RWPE2 (cell line): ENCODE measurements at regions not wholly inside any gene's neighbourhood (a gene's known extent, or its start where the extent isn't known, plus 50 kb on each side); places are given as distances from the start of the nearest gene placed in this dataset.
"Not testable (repeated sequence)": the region's sequence is repeated elsewhere in the genome, so short reads cannot be mapped to it uniquely, and the experiment has no call there.

Experiments used
- ATAC-seq: fragments of 200-7000 bp; cut with Tn5 transposase; 3 replicates; pipeline ENCODE4 v1.9.1; 2021; ENCODE audit warnings: low read depth
- DNase-seq: peaks from one replicate; pipeline ENCODE4 v3.0.0-alpha.2; 2020; ENCODE audit warnings: low spot score
- H3K27ac ChIP-seq: fragments of 450-650 bp; 2 replicates; pipeline ENCODE4 v1.5.1; 2017; ENCODE audit warnings: mild to moderate bottlenecking; ENCODE audit not compliant: poor library complexity, severe bottlenecking
- H3K27me3 ChIP-seq: fragments of 250-450 bp; sonication (Bioruptor Pico); 2 replicates; pipeline ENCODE4 v1.5.1; 2021; ENCODE audit warnings: mild to moderate bottlenecking, moderate library complexity; ENCODE audit not compliant: insufficient read depth, poor library complexity, severe bottlenecking
- H3K36me3 ChIP-seq: fragments of 250-450 bp; sonication (Bioruptor Pico); 2 replicates; pipeline ENCODE4 v1.5.1; 2020; ENCODE audit warnings: low read depth, mild to moderate bottlenecking, moderate library complexity
- H3K4me1 ChIP-seq: fragments of 250-450 bp; sonication (Bioruptor Pico); 2 replicates; pipeline ENCODE4 v1.5.1; 2021; ENCODE audit warnings: mild to moderate bottlenecking, moderate library complexity; ENCODE audit not compliant: insufficient read depth, poor library complexity, severe bottlenecking
- H3K4me3 ChIP-seq: fragments of 250-450 bp; sonication (Bioruptor Pico); 2 replicates; pipeline ENCODE4 v1.5.1; 2021; ENCODE audit warnings: mild to moderate bottlenecking, moderate library complexity; ENCODE audit not compliant: severe bottlenecking
- H3K9me3 ChIP-seq: fragments of 250-450 bp; sonication (Bioruptor Pico); 2 replicates; pipeline ENCODE4 v1.5.1; 2021; ENCODE audit warnings: mild to moderate bottlenecking, moderate library complexity; ENCODE audit not compliant: severe bottlenecking
- CTCF ChIP-seq: fragments of 450-650 bp; IDR thresholded peaks from one replicate; pipeline ENCODE4 v1.5.1; 2017; ENCODE audit warnings: mild to moderate bottlenecking, moderate library complexity; ENCODE audit not compliant: poor library complexity, severe bottlenecking

DNA sequence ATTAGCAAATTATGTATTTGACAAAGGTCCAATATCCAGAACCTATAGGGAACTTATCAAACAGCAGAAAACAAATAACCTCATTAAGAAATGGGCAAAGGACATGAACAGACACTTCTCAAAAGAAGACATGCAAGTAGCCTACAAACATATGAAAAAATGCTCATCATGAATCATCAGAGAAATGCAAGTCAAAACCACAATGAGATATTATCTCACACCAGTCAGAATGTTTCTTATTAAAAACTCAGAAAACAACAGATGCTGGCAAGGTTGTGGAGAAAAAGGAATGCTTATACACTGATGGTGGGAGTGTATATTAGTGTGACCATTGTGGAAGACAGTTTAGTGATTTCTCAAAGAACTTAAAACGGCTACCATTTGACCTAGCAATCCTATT is 116.1 kb upstream of the CRBN start:
- no peak overlapping the region for H3K4me3 ChIP-seq
- DNase-seq (no peak), ATAC-seq (no peak)
- no peak for TF ChIP-seq CTCF
- H3K4me1 ChIP-seq, result no peaks in the 10 kb centered on the region
- no peaks in the 10 kb centered on the region for H3K36me3 ChIP-seq
- H3K27me3 ChIP-seq, result no peaks in the 10 kb centered on the region
- no peaks in the 10 kb centered on the region for H3K9me3 ChIP-seq
- no peak overlapping the region for H3K27ac ChIP-seq

DNA sequence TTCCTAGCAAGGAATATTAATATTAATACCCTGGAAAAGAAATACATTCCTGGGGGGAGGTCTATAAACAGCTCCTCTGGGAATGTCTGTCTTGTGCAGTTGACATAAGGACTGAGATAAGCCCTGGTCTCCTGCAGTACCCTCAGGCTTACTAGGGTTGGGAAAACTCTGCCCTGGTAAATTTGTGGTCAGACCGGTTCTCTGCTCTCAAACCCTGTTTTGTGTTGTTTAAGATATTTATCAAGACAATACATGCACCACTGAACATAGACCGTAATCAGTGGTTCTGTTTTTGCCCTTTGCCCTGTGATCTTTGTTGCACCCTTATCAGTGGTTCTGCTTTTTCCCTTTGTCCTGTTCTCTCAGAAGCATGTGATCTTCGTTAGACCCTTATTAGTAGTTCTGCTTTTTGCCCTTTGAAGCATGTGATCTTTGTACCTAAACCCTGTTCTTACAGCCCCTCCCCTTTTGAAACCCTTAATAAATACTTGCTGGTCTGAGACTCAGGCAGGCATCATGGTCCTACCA is 112.3 kb upstream of the CRBN start:
- not testable (repeated sequence) for H3K27me3 ChIP-seq

GRCh38 chr3:3288255-3288654 is 108.8 kb upstream of the CRBN start:
- no peaks in the 10 kb centered on the region for H3K4me1 ChIP-seq
- DNase-seq, result no peak

More for the DNA sequence above, 112.3 kb upstream of the CRBN start:
- H3K4me1 ChIP-seq, H3K9me3 ChIP-seq, H3K27ac ChIP-seq, H3K36me3 ChIP-seq, H3K4me3 ChIP-seq, ATAC-seq, DNase-seq: not testable (repeated sequence)

GRCh38 chr3:3286014-3286413 is 106.5 kb upstream of the CRBN start:
- no peak for ATAC-seq
- TF ChIP-seq CTCF, result no peak

More at GRCh38 chr3:3288255-3288654, 108.8 kb upstream of the CRBN start:
- Histone ChIP-seq H3K9me3 (no peaks in the 10 kb centered on the region), H3K27ac (no peak overlapping the region), H3K36me3 (no peaks in the 10 kb centered on the region), H3K4me3 (no peak overlapping the region), H3K27me3 (no peaks in the 10 kb centered on the region)
- no peak for TF ChIP-seq CTCF
- ATAC-seq, result no peak

GRCh38 chr3:3281024-3281423 is 101.5 kb upstream of the CRBN start:
- H3K4me1 ChIP-seq, result no peaks in the 10 kb centered on the region
- no peak for DNase-seq
- no peak overlapping the region for H3K4me3 ChIP-seq
- no peak overlapping the region for H3K27ac ChIP-seq
- ATAC-seq, result no peak
- H3K27me3 ChIP-seq, result no peaks in the 10 kb centered on the region
- no peaks in the 10 kb centered on the region for H3K36me3 ChIP-seq
- no peak for TF ChIP-seq CTCF
- H3K9me3 ChIP-seq, result no peaks in the 10 kb centered on the region

More at GRCh38 chr3:3286014-3286413, 106.5 kb upstream of the CRBN start:
- H3K27me3 ChIP-seq, result no peaks in the 10 kb centered on the region
- H3K36me3 ChIP-seq, result no peaks in the 10 kb centered on the region
- DNase-seq, result no peak
- no peaks in the 10 kb centered on the region for H3K9me3 ChIP-seq
- no peak overlapping the region for H3K27ac ChIP-seq
- no peaks in the 10 kb centered on the region for H3K4me1 ChIP-seq
- H3K4me3 ChIP-seq, result no peak overlapping the region
